ENCODE measurements at regions not wholly inside any gene's neighbourhood (a gene's known extent, or its start where the extent isn't known, plus 50 kb on each side); places are given as distances from the start of the nearest gene placed in this dataset.

DNA sequence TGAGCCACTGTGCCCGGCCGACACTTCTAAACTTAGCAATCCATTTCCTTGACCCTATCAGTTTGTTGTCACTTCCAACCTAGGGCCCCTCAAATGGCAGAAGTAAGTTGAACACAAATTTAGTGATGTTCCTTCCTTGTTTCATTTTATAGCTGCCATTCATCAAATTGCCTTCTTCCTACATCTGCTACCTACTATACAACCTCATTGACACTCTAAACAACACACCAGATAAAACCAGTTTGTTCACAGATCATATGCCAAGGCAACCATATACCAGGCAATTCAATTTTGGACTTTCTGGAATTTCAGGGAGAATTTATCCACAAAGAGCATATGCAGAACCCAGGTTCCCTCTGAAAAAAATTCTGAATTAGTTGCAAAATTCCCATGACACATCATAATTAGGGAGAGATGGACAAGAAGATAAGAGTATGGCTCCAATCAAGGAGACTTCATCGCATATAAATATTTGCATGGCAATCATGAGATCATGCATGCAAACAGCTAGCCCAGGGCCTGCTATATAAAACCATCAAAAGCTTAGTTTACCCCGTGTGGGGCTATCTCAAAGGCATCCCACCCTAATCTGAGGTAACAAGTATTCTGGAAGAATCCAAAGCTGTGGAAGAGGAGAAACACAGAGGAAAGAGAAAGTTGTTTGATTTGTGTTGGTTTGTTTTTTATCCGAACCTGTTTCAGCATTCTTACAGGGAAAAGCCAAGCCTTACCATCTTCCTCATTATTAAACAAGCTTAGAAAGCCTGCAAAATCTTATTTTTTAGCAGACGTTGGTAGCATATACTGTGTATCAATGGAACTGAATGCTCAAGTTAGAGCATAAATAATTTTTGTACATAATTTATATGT, 132.8 kb upstream of the TNFAIP3 start:
- Histone ChIP-seq H3K36me3 (ENCODE audit: control insufficient read depth, insufficient read depth, low read length) (no peaks in the 10 kb centered on the region), H3K4me1 (no peaks in the 10 kb centered on the region), H3K4me2 (ENCODE audit: low read length) (no peak overlapping the region), H3K27me3 (ENCODE audit: control insufficient read depth, insufficient read depth, low read length) (no peaks in the 10 kb centered on the region), H3K9ac (no peak overlapping the region), H3K27ac (no peak overlapping the region), H3K9me3 (ENCODE audit: control insufficient read depth, low read length) (no peaks in the 10 kb centered on the region), H3K79me2 (no peaks in the 10 kb centered on the region), H3K4me3 (ENCODE audit: low read depth, low read length) (no peak overlapping the region), H2AFZ (no peak overlapping the region)
- no peak for TF ChIP-seq CTCF (IDR thresholded peaks at IDR 0.05)

DNA sequence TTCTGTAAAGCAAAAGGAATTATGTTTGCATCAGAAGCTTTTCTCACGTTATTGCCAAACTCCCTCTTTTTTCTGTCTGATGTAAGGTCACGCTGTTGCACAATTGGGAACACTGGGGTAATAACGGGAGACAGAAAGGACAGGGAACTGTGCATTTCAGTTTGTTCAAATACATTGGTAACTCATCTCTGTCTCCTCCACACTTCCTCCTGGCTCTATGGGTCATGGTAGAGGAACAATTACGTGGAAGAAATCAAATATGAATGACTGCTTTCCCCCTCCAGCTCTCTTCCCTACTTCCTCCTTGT, 132.2 kb upstream of the TNFAIP3 start:
- Histone ChIP-seq H2AFZ (no peak overlapping the region), H3K27ac (no peak overlapping the region)

GRCh38 chr6:137736048-137736818, 130.8 kb upstream of the TNFAIP3 start:
- Histone ChIP-seq H3K79me2 (no peaks in the 10 kb centered on the region), H3K4me3 (ENCODE audit: low read depth, low read length) (no peak overlapping the region), H3K27me3 (ENCODE audit: control insufficient read depth, insufficient read depth, low read length) (no peaks in the 10 kb centered on the region), H3K9ac (no peak overlapping the region), H3K27ac (no peak overlapping the region), H3K36me3 (ENCODE audit: control insufficient read depth, insufficient read depth, low read length) (no peaks in the 10 kb centered on the region), H3K9me3 (ENCODE audit: control insufficient read depth, low read length) (no peaks in the 10 kb centered on the region), H2AFZ (no peak overlapping the region), H3K4me2 (ENCODE audit: low read length) (no peak overlapping the region), H3K4me1 (no peaks in the 10 kb centered on the region)
- no peak for TF ChIP-seq CTCF (IDR thresholded peaks at IDR 0.05)

More for the DNA sequence above, 132.2 kb upstream of the TNFAIP3 start:
- H3K9ac ChIP-seq = no peak overlapping the region
- no peaks in the 10 kb centered on the region for H3K79me2 ChIP-seq
- H3K27me3 ChIP-seq (ENCODE audit: control insufficient read depth, insufficient read depth, low read length) = no peaks in the 10 kb centered on the region
- no peak overlapping the region for H3K4me2 ChIP-seq (ENCODE audit: low read length)
- no peaks in the 10 kb centered on the region for H3K4me1 ChIP-seq
- no peaks in the 10 kb centered on the region for H3K9me3 ChIP-seq (ENCODE audit: control insufficient read depth, low read length)
- H3K4me3 ChIP-seq (ENCODE audit: low read depth, low read length) = no peak overlapping the region
- no peaks in the 10 kb centered on the region for H3K36me3 ChIP-seq (ENCODE audit: control insufficient read depth, insufficient read depth, low read length)
- no peak for TF ChIP-seq CTCF (IDR thresholded peaks at IDR 0.05)

- Histone ChIP-seq H3K9ac (no peak overlapping the region), H3K4me1 (no peaks in the 10 kb centered on the region), H2AFZ (no peak overlapping the region), H3K4me3 (ENCODE audit: low read depth, low read length) (no peak overlapping the region), H3K4me2 (ENCODE audit: low read length) (no peak overlapping the region), H3K27me3 (ENCODE audit: control insufficient read depth, insufficient read depth, low read length) (no peaks in the 10 kb centered on the region), H3K27ac (no peak overlapping the region), H3K36me3 (ENCODE audit: control insufficient read depth, insufficient read depth, low read length) (no peaks in the 10 kb centered on the region), H3K9me3 (ENCODE audit: control insufficient read depth, low read length) (no peaks in the 10 kb centered on the region), H3K79me2 (no peaks in the 10 kb centered on the region)
- TF ChIP-seq CTCF (IDR thresholded peaks at IDR 0.05) = no peak
Measured at GRCh38 chr6:137736911-137737310, 130.1 kb upstream of the TNFAIP3 start.
